ENCODE measurements at regions not wholly inside any gene's neighbourhood (a gene's known extent, or its start where the extent isn't known, plus 50 kb on each side); places are given as distances from the start of the nearest gene placed in this dataset.

DNA sequence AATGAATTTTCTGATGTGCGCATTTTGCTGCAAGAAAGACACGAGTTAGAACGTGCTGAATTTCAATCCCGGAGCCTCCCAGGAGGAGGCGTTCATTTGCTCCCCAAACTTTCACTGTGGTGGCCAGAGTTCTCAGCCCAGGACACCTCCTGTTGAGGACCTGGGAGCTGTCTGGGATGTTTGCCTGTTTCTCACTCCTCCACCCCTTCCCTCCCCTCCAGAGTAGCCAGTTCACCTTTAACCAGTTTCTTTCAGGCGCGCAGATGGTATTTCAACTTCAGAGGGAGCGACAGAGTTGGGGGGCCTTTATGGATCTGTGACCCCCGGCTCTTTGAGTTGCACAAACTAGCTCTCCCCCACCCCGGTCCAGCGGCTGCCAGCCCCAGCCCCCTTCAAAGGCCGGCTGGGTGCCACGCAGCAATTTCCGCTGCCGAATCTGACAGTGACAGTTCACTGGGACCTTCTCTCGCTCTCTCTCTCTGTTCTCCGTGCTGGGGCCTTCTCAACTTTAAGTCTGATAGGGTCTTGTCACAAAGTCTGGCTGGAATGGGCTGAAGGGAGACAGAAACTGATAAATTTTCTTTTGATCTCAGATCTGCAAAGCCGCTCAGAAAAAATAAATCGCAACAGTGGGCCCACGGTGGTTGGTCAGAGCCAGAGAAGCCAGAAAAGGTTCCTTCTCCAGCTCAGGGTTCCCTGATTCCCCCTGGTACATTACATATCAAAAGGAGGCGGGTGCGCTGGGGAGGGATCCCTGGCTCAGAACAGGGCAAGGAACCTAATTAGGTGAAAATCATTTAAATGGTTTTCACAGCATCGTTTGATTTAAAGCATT, 100.0 kb upstream of the STX18 start:
- H3K4me3 ChIP-seq (ENCODE audit: low read length), result no peak overlapping the region
- no peaks in the 10 kb centered on the region for H3K27me3 ChIP-seq (ENCODE audit: control insufficient read depth, insufficient read depth, low read length)
- no peaks in the 10 kb centered on the region for H3K9me3 ChIP-seq (ENCODE audit: control insufficient read depth, low read depth, low read length)
- no peak for DNase-seq
- 74% methylated on average over 3 of the region's 23 CpGs for WGBS (ENCODE audit: insufficient coverage, low lambda C conversion rate)
- H3K27ac ChIP-seq (ENCODE audit: low read length), result no peak overlapping the region
- no peaks in the 10 kb centered on the region for H3K4me1 ChIP-seq (ENCODE audit: control insufficient read depth, insufficient read depth, low read length)
- no peaks in the 10 kb centered on the region for H3K36me3 ChIP-seq (ENCODE audit: control insufficient read depth, insufficient read depth, low read length)

DNA sequence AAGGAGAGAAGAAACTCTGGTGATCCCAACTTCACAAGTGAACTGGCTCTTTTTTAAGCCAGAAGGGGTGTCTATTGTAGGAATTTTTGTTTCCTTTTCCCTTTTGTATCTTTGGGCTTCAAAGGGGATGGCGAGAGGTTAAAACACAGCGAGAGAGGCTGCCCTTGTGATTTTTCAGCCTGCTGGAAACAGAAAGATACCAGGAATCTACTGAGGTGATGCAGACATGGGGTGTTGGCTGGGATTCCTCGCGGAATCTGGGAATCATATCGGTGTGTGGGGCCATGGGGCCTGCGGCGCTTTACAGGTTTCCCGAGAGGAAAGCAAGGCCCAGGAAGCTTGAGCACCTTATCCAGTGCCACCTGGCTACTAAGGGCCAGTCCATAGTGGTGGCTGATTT, 99.4 kb upstream of the STX18 start:
- DNase-seq, result no peak
- no peaks in the 10 kb centered on the region for H3K27me3 ChIP-seq (ENCODE audit: control insufficient read depth, insufficient read depth, low read length)
- H3K4me1 ChIP-seq (ENCODE audit: control insufficient read depth, insufficient read depth, low read length), result no peaks in the 10 kb centered on the region
- H3K27ac ChIP-seq (ENCODE audit: low read length), result no peak overlapping the region
- no peak overlapping the region for H3K4me3 ChIP-seq (ENCODE audit: low read length)
- no peaks in the 10 kb centered on the region for H3K9me3 ChIP-seq (ENCODE audit: control insufficient read depth, low read depth, low read length)
- WGBS (ENCODE audit: insufficient coverage, low lambda C conversion rate), result no CpG with 5 or more reads among the region's 8 CpGs
- no peaks in the 10 kb centered on the region for H3K36me3 ChIP-seq (ENCODE audit: control insufficient read depth, insufficient read depth, low read length)

DNA sequence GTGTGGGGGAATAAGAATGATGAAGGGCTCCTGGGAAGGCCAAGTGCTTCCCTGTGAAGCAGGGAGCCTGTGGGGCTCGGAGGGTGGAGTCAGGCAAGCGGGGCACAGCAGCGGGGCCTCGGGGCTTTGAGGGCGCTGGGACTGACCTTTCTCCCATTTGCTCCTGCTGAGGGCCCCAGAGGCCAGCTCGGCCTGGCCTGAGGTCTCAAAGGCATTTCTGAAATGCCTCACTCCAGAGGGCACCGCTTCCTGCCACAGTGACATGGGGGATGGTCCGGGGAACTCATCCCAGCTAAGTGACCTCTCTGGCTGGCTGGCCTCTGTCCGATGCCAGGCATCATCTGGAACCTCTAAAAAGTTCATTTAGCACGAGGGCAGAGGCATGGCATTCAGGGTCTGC, 98.8 kb upstream of the STX18 start:
- DNase-seq, result no peak
- no peaks in the 10 kb centered on the region for H3K27me3 ChIP-seq (ENCODE audit: control insufficient read depth, insufficient read depth, low read length)
- no CpG with 5 or more reads among the region's 10 CpGs for WGBS (ENCODE audit: insufficient coverage, low lambda C conversion rate)

DNA sequence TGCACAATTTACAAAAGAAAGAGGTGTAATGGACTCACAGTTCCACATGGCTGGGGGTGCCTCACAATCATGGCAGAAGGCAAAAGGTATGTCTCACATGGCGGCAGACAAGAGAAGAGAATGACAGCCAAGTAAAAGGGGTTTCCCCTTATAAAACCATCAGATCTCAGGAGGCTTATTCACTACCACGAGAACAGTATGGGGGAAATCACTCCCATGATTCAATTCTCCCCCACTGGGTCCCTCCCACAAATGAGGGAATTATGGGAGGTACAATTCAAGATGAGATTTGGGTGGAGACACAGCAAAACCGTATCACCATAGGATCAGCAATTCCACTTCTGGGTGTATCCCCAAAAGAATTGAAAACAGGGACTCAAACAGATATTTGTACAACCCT, 97.5 kb upstream of the STX18 start:
- H3K4me3 ChIP-seq (ENCODE audit: low read length), result no peak overlapping the region
- H3K27me3 ChIP-seq (ENCODE audit: control insufficient read depth, insufficient read depth, low read length), result no peaks in the 10 kb centered on the region
- H3K4me1 ChIP-seq (ENCODE audit: control insufficient read depth, insufficient read depth, low read length), result no peaks in the 10 kb centered on the region
- no peaks in the 10 kb centered on the region for H3K9me3 ChIP-seq (ENCODE audit: control insufficient read depth, low read depth, low read length)
- H3K27ac ChIP-seq (ENCODE audit: low read length), result no peak overlapping the region
- no peak for DNase-seq
- no peaks in the 10 kb centered on the region for H3K36me3 ChIP-seq (ENCODE audit: control insufficient read depth, insufficient read depth, low read length)
- WGBS (ENCODE audit: insufficient coverage, low lambda C conversion rate), result no CpG with 5 or more reads among the region's 3 CpGs

More for the DNA sequence above, 98.8 kb upstream of the STX18 start:
- no peak overlapping the region for H3K27ac ChIP-seq (ENCODE audit: low read length)
- H3K4me3 ChIP-seq (ENCODE audit: low read length), result no peak overlapping the region
- H3K36me3 ChIP-seq (ENCODE audit: control insufficient read depth, insufficient read depth, low read length), result no peaks in the 10 kb centered on the region
- H3K9me3 ChIP-seq (ENCODE audit: control insufficient read depth, low read depth, low read length), result no peaks in the 10 kb centered on the region
- H3K4me1 ChIP-seq (ENCODE audit: control insufficient read depth, insufficient read depth, low read length), result no peaks in the 10 kb centered on the region

DNA sequence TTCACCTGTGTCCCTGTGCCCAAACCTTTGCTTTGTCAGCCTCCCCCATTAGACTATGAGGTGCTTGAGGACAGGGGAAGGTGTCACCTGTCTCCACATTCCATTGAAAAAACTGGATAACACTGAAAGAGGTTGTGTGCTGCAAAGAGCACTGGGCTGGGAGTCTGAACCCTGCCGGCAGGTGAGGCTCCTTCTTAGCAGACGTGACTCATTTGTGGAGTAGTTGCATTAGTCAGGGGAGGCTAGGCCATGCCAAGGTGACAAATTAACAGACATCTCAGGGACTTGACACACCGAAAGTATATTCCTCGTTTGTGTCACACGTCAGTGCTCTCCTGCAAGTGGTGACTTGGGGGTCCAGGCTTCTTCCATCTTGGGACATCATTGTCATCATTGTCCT, 95.9 kb upstream of the STX18 start:
- DNase-seq, result no peak
- no peak overlapping the region for H3K27ac ChIP-seq (ENCODE audit: low read length)
- H3K36me3 ChIP-seq (ENCODE audit: control insufficient read depth, insufficient read depth, low read length), result no peaks in the 10 kb centered on the region
- WGBS (ENCODE audit: insufficient coverage, low lambda C conversion rate), result no CpG with 5 or more reads among the region's 5 CpGs
- no peaks in the 10 kb centered on the region for H3K9me3 ChIP-seq (ENCODE audit: control insufficient read depth, low read depth, low read length)
- H3K27me3 ChIP-seq (ENCODE audit: control insufficient read depth, insufficient read depth, low read length), result no peaks in the 10 kb centered on the region
- no peaks in the 10 kb centered on the region for H3K4me1 ChIP-seq (ENCODE audit: control insufficient read depth, insufficient read depth, low read length)
- H3K4me3 ChIP-seq (ENCODE audit: low read length), result no peak overlapping the region

DNA sequence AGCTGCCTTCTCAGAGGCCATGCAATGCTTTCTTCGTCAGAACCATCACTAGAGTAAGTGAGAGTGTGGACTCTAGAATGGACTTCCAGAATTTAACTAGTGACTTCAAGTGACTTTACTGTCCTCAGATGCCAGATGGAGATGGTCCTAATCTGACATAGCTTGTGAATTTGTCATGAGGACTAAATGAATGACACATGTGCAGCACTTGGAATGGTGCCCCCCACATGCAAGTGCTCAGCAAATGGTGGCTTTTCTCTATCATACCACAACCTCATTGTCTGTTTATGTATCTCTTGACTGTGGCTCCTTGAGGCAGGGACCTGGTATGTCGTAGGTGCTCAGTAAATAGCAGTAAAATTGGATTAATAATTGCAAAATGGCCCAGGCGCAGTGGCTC, 91.6 kb upstream of the STX18 start:
- Histone ChIP-seq H3K9me3 (ENCODE audit: control insufficient read depth, low read depth, low read length) (no peaks in the 10 kb centered on the region), H3K4me1 (ENCODE audit: control insufficient read depth, insufficient read depth, low read length) (no peaks in the 10 kb centered on the region), H3K36me3 (ENCODE audit: control insufficient read depth, insufficient read depth, low read length) (no peaks in the 10 kb centered on the region), H3K4me3 (ENCODE audit: low read length) (no peak overlapping the region), H3K27ac (ENCODE audit: low read length) (no peak overlapping the region), H3K27me3 (ENCODE audit: control insufficient read depth, insufficient read depth, low read length) (no peaks in the 10 kb centered on the region)
- WGBS (ENCODE audit: insufficient coverage, low lambda C conversion rate), result 100% methylated on average over 1 of the region's 3 CpGs
- DNase-seq, result no peak

DNA sequence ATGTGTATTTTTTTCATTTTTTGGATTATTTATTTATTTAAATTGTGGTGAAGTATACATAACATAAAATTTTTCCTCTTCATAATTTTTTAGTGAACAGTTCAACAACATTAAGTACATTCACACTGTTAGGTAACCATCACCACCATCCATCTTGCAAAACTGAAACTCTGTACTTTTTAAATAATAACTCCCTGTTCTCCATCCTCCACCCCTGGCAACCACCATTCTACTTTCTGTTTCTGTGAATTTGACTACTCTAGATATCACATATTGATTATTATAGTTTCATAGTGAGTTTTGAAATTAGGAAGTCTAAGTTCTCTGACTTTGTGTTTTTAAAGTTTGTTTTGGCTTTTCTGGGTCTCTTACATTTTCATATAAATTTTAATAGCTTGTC, 89.3 kb upstream of the STX18 start:
- Histone ChIP-seq H3K27ac (ENCODE audit: low read length) (no peak overlapping the region), H3K4me1 (ENCODE audit: control insufficient read depth, insufficient read depth, low read length) (no peaks in the 10 kb centered on the region), H3K36me3 (ENCODE audit: control insufficient read depth, insufficient read depth, low read length) (no peaks in the 10 kb centered on the region), H3K27me3 (ENCODE audit: control insufficient read depth, insufficient read depth, low read length) (no peaks in the 10 kb centered on the region), H3K9me3 (ENCODE audit: control insufficient read depth, low read depth, low read length) (no peaks in the 10 kb centered on the region), H3K4me3 (ENCODE audit: low read length) (no peak overlapping the region)
- no peak for DNase-seq

DNA sequence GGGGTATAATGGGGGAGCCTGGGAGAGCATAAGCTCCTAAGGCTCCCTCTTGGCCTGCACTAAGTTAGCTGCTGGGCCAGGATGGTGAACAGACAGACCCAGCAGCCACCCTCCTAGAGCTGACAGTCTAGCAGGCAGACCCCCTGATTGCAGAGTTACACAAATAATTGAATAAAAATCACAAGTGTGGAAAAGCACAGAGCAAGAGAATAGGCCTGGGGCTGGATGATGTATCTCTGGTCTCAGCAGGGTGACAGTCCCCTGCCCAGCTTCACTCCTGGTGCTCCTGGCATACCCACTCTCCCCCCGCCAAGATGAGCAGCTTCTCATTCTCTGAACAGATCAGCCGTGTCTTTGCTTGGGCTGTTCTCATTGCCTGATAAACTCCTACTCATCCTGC, 86.1 kb upstream of the STX18 start:
- WGBS (ENCODE audit: insufficient coverage, low lambda C conversion rate), result no CpG with 5 or more reads among the region's 2 CpGs
- DNase-seq, result no peak
- no peaks in the 10 kb centered on the region for H3K36me3 ChIP-seq (ENCODE audit: control insufficient read depth, insufficient read depth, low read length)

DNA sequence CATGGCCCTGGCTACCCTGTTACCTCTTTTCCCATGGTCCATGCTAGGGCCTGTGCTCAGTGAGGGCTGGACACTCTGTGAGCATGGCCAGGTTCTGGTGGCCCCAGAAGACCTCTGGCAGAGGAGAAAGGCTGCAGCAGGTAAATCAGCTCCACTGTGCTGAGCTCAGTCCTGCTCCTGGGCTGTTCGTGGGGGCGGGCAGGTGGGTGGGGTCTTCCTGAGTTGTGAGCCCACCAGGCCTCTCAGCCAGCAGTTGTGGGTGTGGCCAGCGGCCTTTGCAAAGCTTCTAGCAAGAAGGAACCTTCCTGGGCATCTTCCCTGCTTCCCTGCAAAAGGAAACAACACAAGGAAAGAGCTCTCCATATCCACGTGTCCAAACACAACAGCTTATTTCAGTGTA, 85.3 kb upstream of the STX18 start:
- H3K9me3 ChIP-seq (ENCODE audit: control insufficient read depth, low read depth, low read length), result no peaks in the 10 kb centered on the region
- no peak for DNase-seq
- no peaks in the 10 kb centered on the region for H3K4me1 ChIP-seq (ENCODE audit: control insufficient read depth, insufficient read depth, low read length)
- H3K27me3 ChIP-seq (ENCODE audit: control insufficient read depth, insufficient read depth, low read length), result no peaks in the 10 kb centered on the region
- no peaks in the 10 kb centered on the region for H3K36me3 ChIP-seq (ENCODE audit: control insufficient read depth, insufficient read depth, low read length)
- no peak overlapping the region for H3K27ac ChIP-seq (ENCODE audit: low read length)
- no CpG with 5 or more reads among the region's 4 CpGs for WGBS (ENCODE audit: insufficient coverage, low lambda C conversion rate)
- H3K4me3 ChIP-seq (ENCODE audit: low read length), result no peak overlapping the region

More for the DNA sequence above, 86.1 kb upstream of the STX18 start:
- Histone ChIP-seq H3K27me3 (ENCODE audit: control insufficient read depth, insufficient read depth, low read length) (no peaks in the 10 kb centered on the region), H3K4me3 (ENCODE audit: low read length) (no peak overlapping the region), H3K4me1 (ENCODE audit: control insufficient read depth, insufficient read depth, low read length) (no peaks in the 10 kb centered on the region), H3K27ac (ENCODE audit: low read length) (no peak overlapping the region), H3K9me3 (ENCODE audit: control insufficient read depth, low read depth, low read length) (no peaks in the 10 kb centered on the region)

DNA sequence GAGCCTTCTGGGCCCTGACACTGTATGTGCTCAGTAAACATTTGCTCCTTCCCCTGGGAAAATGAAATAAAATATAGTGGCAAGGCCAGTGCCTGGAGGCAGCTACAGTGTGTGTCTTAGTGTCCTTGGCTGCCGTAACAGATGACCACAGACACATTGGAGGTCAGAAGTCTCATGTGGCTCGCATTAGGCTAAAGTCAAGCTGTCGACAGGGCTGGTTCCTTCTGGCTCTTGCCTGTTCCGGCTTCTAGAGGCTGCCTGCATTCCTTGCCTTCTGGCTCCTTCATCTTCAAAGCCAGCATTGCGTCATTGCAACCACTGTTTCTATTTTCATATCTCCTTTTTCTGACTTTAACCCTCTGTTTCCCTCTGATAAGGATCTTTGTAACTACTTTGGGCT, 83.6 kb upstream of the STX18 start:
- 100% methylated on average over 1 of the region's 5 CpGs for WGBS (ENCODE audit: insufficient coverage, low lambda C conversion rate)
- H3K27me3 ChIP-seq (ENCODE audit: control insufficient read depth, insufficient read depth, low read length), result no peaks in the 10 kb centered on the region
- no peaks in the 10 kb centered on the region for H3K36me3 ChIP-seq (ENCODE audit: control insufficient read depth, insufficient read depth, low read length)
- no peaks in the 10 kb centered on the region for H3K4me1 ChIP-seq (ENCODE audit: control insufficient read depth, insufficient read depth, low read length)
- H3K9me3 ChIP-seq (ENCODE audit: control insufficient read depth, low read depth, low read length), result no peaks in the 10 kb centered on the region
- no peak overlapping the region for H3K27ac ChIP-seq (ENCODE audit: low read length)
- DNase-seq, result no peak
- H3K4me3 ChIP-seq (ENCODE audit: low read length), result no peak overlapping the region

DNA sequence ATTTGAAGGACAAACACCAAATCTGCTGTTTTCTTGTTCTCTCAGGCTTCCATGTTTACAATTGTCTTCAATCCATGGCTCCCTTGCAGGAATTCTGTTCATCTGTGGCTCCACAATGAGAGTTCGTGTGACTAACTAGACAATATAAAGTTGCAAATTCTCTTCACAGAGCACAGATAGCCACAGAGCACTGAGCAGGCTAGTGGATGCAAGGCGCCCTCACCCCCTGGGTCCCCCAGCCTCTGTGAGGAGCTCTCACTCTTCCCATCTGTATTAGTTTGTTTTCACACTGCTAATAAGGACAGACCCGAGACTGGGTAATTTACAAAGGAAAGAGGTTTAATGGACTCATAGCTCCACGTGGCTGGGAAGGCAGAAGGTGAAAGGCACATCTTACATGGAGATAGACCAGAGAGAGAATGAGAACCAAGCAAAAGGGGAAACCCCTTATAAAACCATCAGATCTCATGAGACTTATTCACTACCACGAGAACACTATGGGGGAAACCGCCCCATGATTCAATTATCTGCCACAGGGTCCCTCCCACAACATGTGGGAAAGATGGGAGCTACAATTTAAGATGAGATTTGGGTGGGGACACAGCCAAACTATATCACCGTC, 82.5 kb upstream of the STX18 start:
- Histone ChIP-seq H3K27ac (ENCODE audit: low read length) (no peak overlapping the region), H3K4me1 (ENCODE audit: control insufficient read depth, insufficient read depth, low read length) (no peaks in the 10 kb centered on the region), H3K9me3 (ENCODE audit: control insufficient read depth, low read depth, low read length) (no peaks in the 10 kb centered on the region), H3K36me3 (ENCODE audit: control insufficient read depth, insufficient read depth, low read length) (no peaks in the 10 kb centered on the region), H3K4me3 (ENCODE audit: low read length) (no peak overlapping the region), H3K27me3 (ENCODE audit: control insufficient read depth, insufficient read depth, low read length) (no peaks in the 10 kb centered on the region)
- no peak for DNase-seq
- WGBS (ENCODE audit: insufficient coverage, low lambda C conversion rate), result no CpG with 5 or more reads among the region's 7 CpGs

All from large intestine (tissue), 3 donors.